ENCODE measurements at regions not wholly inside any gene's neighbourhood (a gene's known extent, or its start where the extent isn't known, plus 50 kb on each side); places are given as distances from the start of the nearest gene placed in this dataset.
A peak's percentile ranks its signal among the peaks of the same experiment; 100 is the strongest.

DNA sequence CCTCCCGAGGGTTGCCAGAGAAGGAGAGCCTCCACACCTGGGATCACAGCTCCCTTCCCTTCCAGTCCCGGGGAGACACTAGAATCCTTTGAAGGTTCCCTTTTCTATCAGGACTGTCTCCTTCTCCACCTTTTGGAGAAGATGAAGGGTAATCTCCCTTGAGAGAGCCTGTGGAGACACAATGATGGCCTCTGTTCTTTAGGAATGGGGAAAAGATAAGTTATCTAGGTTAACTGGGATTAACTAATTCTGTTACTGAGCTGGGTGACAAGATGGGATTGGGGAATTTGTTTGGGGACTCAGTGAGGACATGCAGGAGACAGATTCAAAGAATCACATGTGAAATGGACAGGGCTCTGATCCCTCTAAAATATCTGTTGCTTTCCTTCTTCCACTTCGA, 181.1 kb upstream of the BMPER start:
- H3K27me3 ChIP-seq, result no peaks in the 10 kb centered on the region
- H3K9me3 ChIP-seq, result no peaks in the 10 kb centered on the region
- TF ChIP-seq Cebpa-rat (IDR thresholded peaks at IDR 0.05), result no peak
- H4K20me1 ChIP-seq, result no peaks in the 10 kb centered on the region
- no peaks in the 10 kb centered on the region for H3K36me3 ChIP-seq
- H3K4me2 ChIP-seq, result no peak overlapping the region
- H3K27ac ChIP-seq, result no peak overlapping the region
- H3K4me1 ChIP-seq, result no peaks in the 10 kb centered on the region
- H3K9ac ChIP-seq, result no peak overlapping the region
- no peak overlapping the region for H3K4me3 ChIP-seq

DNA sequence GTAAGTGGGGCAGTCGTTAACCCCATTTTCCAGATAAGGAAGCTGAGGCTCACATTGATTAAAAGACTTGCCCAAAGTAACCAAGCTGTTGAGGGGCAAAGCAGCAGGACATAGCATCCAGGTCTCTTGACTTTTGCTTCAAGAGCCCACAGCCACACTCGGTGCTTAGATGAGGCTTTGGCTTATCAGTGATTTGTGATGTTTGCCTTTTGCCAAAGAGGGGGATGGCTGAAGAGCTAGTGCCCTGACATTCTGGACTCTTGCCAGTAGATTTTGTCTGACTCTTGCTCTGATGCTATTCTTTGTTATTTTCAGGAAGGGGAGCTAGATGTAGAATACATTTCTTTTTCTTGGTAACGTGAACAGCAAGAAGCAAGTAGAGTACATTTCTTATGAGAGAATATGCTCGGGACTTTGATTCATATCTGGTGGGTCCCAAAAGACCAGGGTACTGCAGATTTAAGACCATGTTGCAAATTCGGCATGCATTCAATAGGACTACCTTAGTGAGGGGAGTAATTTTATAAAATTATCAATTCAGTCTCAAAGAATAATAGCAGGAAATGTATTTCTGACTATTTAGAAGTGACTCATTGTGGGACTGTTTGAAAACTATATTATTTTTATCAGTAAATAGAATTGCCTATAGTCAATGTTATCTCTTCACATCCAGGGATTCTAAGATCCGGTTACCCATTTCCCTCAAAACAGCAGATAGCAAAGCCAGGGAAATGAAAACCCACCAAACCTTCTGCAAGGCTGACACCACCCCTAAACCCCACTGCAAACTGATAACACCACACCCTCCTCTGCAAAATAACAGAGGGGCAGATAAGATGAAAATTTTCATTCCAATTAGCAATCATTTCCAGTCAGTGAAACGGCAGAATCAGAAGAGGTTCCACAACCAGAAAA, 180.0 kb upstream of the BMPER start:
- Histone ChIP-seq H3K4me3 (no peak overlapping the region), H3K4me2 (no peak overlapping the region), H3K4me1 (peaks cover 9% of the 10 kb centered on the region), H3K27ac (no peak overlapping the region), H3K27me3 (no peaks in the 10 kb centered on the region), H4K20me1 (no peaks in the 10 kb centered on the region), H3K9me3 (no peaks in the 10 kb centered on the region), H3K9ac (no peak overlapping the region), H3K36me3 (no peaks in the 10 kb centered on the region)
- no peak for TF ChIP-seq Cebpa-rat (IDR thresholded peaks at IDR 0.05)

DNA sequence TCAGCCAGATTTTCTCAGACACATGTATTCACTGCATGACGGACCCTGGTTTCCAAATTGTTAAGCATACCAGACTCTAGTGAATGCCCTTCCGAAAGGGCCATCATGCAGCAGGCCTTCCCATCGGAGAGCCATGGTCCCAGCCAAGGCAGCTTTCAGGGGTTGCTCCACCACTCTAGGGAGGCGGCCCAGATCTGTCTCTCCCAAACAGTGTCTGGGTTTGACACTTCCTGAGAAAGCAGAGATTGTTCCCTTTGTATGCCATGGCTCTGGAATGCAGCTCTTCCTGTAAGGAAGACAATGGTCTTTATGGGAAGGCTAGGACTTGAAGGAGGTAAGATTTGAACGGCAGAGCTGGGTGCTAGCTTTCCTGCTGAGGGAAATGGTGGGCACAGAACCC, 178.8 kb upstream of the BMPER start:
- Histone ChIP-seq H3K4me3 (no peak overlapping the region), H3K27ac (no peak overlapping the region), H3K9ac (no peak overlapping the region), H3K9me3 (no peaks in the 10 kb centered on the region), H3K4me1 (peaks cover 9% of the 10 kb centered on the region), H3K27me3 (no peaks in the 10 kb centered on the region), H3K4me2 (no peak overlapping the region), H3K36me3 (no peaks in the 10 kb centered on the region), H4K20me1 (no peaks in the 10 kb centered on the region)
- no peak for TF ChIP-seq Cebpa-rat (IDR thresholded peaks at IDR 0.05)

DNA sequence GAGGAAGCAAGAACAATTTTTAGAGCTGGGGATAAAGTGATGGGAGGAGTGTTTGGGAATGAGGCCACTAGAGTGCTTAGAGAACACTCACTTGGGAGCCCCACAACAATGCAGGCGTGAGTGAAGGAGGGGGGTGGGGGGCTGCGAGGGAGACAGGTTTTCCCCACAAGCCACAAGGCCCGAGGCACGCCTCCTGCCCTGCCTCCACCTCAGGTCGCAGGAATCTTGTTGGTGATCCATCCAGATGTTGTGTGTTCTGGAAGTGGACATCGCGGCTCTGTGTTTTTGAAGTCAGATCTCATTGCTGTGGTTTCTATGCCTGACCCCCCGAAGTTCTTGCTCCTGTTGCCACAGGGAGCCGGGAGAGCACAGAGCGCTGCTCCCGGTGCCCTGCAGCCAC, 178.0 kb upstream of the BMPER start:
- no peaks in the 10 kb centered on the region for H4K20me1 ChIP-seq
- no peak overlapping the region for H3K27ac ChIP-seq
- H3K27me3 ChIP-seq, result no peaks in the 10 kb centered on the region
- peaks cover 9% of the 10 kb centered on the region for H3K4me1 ChIP-seq
- no peak overlapping the region for H3K9ac ChIP-seq
- H3K4me2 ChIP-seq, result no peak overlapping the region
- no peaks in the 10 kb centered on the region for H3K36me3 ChIP-seq
- H3K4me3 ChIP-seq, result no peak overlapping the region
- no peak for TF ChIP-seq Cebpa-rat (IDR thresholded peaks at IDR 0.05)
- no peaks in the 10 kb centered on the region for H3K9me3 ChIP-seq

DNA sequence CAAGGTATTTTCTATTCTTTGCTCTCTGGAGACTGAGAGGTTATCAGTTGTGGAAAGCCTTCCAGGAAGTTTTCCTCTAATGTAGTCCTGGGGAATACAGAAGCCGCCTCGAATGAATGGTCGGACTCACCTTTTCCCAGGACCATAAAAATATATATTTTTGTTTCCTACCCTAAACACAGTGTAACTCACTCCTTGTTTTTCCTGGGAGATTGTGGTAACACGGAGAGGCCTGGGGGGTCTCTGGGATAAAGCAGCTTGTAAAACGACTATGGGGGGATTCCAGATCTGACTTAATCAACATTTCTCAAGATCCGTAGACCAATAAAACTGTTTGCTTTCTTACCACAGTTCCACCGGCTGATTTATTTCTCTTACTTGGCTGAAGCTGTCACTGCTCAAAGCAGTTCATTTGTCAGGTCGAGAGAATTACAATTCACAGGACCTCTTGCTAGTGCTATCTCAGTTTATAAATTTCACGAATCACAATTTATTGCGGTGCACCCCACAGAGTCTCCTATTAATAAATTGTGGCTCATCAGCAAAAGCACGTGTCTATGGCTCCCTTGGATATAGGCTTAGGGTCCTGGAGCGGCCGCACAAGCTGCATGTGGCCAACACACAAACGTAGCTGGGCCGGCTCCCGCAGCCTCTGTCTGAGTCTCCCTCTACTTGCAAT, 176.3 kb upstream of the BMPER start:
- no peak overlapping the region for H3K4me2 ChIP-seq

DNA sequence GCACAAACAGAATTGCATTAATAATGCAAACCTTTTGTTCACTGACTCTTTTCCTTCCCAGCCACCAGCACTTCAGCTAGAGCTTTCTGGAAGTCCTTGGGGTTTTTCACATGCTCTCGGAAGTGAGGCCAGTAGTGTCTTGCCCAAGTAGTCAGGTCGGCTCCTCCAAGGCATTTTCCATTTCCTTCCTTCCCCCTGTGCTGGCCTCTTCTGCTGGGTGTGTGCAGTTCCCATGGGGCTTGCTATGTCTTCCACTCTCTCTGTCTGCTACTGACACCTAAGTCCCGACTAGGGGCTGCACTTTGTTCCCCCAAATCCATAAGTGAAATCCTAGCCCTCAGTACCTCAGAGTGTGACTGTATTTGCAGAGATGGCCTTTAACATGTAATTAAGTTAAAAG, 175.6 kb upstream of the BMPER start:
- H3K27ac ChIP-seq, result no peak overlapping the region
- no peak for TF ChIP-seq Cebpa-rat (IDR thresholded peaks at IDR 0.05)
- no peaks in the 10 kb centered on the region for H4K20me1 ChIP-seq

More for the DNA sequence above, 176.3 kb upstream of the BMPER start:
- no peak for TF ChIP-seq Cebpa-rat (IDR thresholded peaks at IDR 0.05)
- Histone ChIP-seq H3K4me3 (no peak overlapping the region), H3K4me1 (peaks cover 9% of the 10 kb centered on the region), H3K27ac (no peak overlapping the region), H3K9ac (no peak overlapping the region), H3K36me3 (no peaks in the 10 kb centered on the region), H4K20me1 (no peaks in the 10 kb centered on the region), H3K27me3 (no peaks in the 10 kb centered on the region), H3K9me3 (no peaks in the 10 kb centered on the region)

DNA sequence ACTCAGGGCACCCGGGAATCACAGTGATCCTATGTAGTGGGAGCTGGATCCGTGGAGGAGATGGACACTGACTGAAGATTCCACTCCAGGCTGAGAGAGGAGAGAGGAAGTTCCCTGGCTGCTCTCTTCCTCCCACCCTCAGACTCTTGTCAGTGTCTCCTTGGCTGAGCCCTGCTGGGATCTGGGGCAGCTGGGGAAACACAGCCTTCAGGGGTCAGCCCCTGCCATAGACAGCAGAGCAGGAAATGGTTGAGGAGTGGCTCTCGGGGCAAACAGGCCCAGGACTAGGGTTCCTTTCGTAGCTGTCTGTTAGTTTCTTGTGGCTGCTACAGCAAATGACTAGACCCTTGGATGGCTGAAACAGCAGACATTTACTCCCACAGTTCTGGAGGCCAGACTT, 174.4 kb upstream of the BMPER start:
- Histone ChIP-seq H3K27ac (no peak overlapping the region), H4K20me1 (no peaks in the 10 kb centered on the region), H3K4me3 (no peak overlapping the region), H3K4me1 (peaks cover 9% of the 10 kb centered on the region), H3K9me3 (no peaks in the 10 kb centered on the region), H3K27me3 (no peaks in the 10 kb centered on the region), H3K9ac (no peak overlapping the region), H3K36me3 (no peaks in the 10 kb centered on the region), H3K4me2 (no peak overlapping the region)
- TF ChIP-seq Cebpa-rat (IDR thresholded peaks at IDR 0.05), result no peak

More for the DNA sequence above, 175.6 kb upstream of the BMPER start:
- no peak overlapping the region for H3K9ac ChIP-seq
- peaks cover 9% of the 10 kb centered on the region for H3K4me1 ChIP-seq
- no peaks in the 10 kb centered on the region for H3K27me3 ChIP-seq
- H3K4me2 ChIP-seq, result peak overlapping the region; percentile 40
- H3K36me3 ChIP-seq, result no peaks in the 10 kb centered on the region
- no peak overlapping the region for H3K4me3 ChIP-seq
- no peaks in the 10 kb centered on the region for H3K9me3 ChIP-seq

DNA sequence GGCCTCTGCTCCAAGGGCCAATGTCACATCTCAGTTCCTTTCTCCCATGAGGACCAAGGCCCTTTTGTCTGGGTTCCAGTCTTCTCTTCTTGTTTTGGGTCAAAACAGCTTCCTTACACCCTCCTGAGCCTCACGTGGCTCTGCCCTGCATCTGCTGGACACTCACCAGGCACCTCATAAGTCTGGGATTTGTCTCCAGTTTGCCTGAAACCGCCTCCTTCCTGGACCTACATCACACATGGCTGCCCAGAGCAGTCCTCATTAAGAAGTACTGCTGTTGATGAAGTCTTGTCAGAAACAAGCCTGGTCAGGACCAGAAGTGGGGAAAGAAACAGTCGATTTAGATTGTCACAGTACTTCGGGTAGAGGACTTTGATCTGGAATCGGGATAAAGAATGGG, 173.4 kb upstream of the BMPER start:
- Histone ChIP-seq H3K9me3 (no peaks in the 10 kb centered on the region), H3K4me1 (peaks cover 9% of the 10 kb centered on the region), H3K4me3 (no peak overlapping the region), H4K20me1 (no peaks in the 10 kb centered on the region), H3K9ac (no peak overlapping the region), H3K27ac (no peak overlapping the region), H3K36me3 (no peaks in the 10 kb centered on the region), H3K27me3 (no peaks in the 10 kb centered on the region), H3K4me2 (no peak overlapping the region)
- TF ChIP-seq Cebpa-rat (IDR thresholded peaks at IDR 0.05), result no peak

DNA sequence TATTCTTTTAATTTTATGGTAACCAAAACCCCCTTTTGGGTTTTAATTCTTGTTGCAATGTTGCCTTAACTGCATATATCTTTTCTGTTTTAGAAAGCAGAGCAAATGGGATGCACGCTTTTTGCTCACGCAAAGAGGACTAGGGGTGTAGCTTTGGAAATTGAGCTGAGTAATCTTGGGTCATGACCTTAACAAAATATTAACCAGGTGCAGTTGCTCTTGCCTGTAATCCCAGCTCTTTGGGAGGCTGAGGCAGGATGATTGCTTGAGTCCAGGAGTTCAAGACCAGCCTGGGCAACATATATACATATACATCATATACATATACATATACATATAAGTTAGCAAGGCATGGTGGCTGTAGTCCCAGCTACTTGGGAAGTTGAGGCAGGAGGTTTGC, 172.9 kb upstream of the BMPER start:
- Histone ChIP-seq H3K4me3 (no peak overlapping the region), H3K9ac (no peak overlapping the region), H3K4me2 (no peak overlapping the region), H3K36me3 (no peaks in the 10 kb centered on the region), H4K20me1 (no peaks in the 10 kb centered on the region), H3K9me3 (no peaks in the 10 kb centered on the region), H3K4me1 (peaks cover 9% of the 10 kb centered on the region), H3K27me3 (no peaks in the 10 kb centered on the region), H3K27ac (no peak overlapping the region)
- TF ChIP-seq Cebpa-rat (IDR thresholded peaks at IDR 0.05), result no peak
